ENCODE measurements at regions not wholly inside any gene's neighbourhood (a gene's known extent, or its start where the extent isn't known, plus 50 kb on each side); places are given as distances from the start of the nearest gene placed in this dataset.

DNA sequence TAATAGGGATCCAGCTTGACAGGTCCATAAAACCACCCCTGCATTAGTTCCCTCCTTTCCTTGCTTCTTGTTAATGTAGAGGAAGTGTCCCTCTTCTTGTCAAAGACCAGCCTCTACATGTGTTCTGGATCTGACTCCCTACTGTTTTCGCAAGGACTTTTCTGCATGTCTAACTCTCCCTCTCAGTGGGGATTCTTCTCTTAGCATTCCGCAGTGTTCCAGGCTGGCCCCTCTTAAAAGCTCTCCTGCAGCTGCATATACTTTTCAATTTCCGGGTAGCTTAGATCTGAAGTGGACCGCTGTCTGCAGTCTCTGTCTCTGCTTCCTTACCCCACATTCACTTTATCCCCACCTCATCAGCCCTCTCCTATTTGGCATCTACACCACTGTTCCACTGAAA is 96.1 kb upstream of the MAN1A1 start:
- TF ChIP-seq EP300 (IDR thresholded peaks at IDR 0.05): no peak
- TF ChIP-seq POLR2A (IDR thresholded peaks at IDR 0.05): no peak
- TF ChIP-seq, protein P1, sequence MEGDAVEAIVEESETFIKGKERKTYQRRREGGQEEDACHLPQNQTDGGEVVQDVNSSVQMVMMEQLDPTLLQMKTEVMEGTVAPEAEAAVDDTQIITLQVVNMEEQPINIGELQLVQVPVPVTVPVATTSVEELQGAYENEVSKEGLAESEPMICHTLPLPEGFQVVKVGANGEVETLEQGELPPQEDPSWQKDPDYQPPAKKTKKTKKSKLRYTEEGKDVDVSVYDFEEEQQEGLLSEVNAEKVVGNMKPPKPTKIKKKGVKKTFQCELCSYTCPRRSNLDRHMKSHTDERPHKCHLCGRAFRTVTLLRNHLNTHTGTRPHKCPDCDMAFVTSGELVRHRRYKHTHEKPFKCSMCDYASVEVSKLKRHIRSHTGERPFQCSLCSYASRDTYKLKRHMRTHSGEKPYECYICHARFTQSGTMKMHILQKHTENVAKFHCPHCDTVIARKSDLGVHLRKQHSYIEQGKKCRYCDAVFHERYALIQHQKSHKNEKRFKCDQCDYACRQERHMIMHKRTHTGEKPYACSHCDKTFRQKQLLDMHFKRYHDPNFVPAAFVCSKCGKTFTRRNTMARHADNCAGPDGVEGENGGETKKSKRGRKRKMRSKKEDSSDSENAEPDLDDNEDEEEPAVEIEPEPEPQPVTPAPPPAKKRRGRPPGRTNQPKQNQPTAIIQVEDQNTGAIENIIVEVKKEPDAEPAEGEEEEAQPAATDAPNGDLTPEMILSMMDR (IDR thresholded peaks at IDR 0.05): no peak
- WGBS, 2 donors: 90 to 97% methylated on average over 4 of the region's 4 CpGs
- Histone ChIP-seq H3K4me1 (peaks cover 0 to 28% (median 9%) of the 10 kb centered on the region in 4 donors), H3K9me3 (no peaks in the 10 kb centered on the region), H3K4me3 (no peak overlapping the region), H3K27ac (peak overlapping the region in 1 of 4 donors; percentile 75), H3K36me3 (no peaks in the 10 kb centered on the region), H3K27me3 (no peaks in the 10 kb centered on the region)
- no peak for DNase-seq (ENCODE audit: low spot score in 2 of 2)

DNA sequence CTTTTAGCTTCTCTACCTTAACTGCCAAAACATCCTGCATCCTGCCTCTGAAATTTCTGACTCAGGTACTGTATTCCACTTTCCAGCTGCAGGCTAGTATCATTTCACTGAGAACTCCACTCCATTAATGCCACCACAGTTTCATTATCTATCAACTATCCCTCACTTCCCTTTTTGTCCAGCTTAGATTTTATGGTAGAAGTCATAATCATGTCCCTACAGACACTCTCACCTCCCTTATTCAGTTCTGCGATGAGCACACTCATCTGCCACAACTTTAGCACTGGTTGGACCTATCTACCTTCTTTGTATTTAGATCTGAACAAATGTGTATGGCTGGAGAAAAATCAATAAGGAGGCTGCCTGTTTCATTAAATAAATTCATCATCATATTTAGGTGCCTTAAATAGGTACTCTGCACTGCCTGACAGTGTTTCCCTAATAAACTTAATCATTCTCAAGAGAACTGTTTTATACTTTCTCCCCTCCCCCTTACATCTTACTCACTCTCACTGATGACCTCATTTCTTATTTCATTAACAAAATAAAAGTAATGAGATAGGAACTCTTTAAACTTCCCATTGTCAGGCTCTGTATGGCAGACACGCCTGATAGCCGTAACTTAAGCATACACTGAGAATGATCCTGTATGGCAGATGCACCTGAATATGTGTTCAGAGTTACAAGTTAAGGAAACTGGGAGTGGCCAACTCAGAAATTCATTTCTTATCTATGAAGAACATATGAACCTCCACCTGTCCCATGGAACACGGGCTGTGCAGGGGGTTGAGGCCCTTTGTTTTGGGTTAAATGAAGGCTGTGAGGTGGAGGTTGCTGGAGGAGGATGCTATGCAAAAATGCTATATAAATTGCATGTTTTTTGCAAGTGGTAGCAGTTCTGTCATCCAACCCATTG is 95.3 kb upstream of the MAN1A1 start:
- no peak for DNase-seq (ENCODE audit: low spot score in 2 of 2)
- Histone ChIP-seq H3K9me3 (no peaks in the 10 kb centered on the region), H3K4me1 (peaks cover 0 to 24% (median 9%) of the 10 kb centered on the region in 4 donors), H3K27ac (peak overlapping the region in 1 of 4 donors; percentile 5), H3K4me3 (no peak overlapping the region), H3K36me3 (no peaks in the 10 kb centered on the region), H3K27me3 (no peaks in the 10 kb centered on the region)
- no peak for TF ChIP-seq POLR2A (IDR thresholded peaks at IDR 0.05)
- no peak for TF ChIP-seq EP300 (IDR thresholded peaks at IDR 0.05)
- TF ChIP-seq, protein P1 (IDR thresholded peaks at IDR 0.05): no peak
- 81 to 96% methylated on average over 4 of the region's 4 CpGs for WGBS, 2 donors

DNA sequence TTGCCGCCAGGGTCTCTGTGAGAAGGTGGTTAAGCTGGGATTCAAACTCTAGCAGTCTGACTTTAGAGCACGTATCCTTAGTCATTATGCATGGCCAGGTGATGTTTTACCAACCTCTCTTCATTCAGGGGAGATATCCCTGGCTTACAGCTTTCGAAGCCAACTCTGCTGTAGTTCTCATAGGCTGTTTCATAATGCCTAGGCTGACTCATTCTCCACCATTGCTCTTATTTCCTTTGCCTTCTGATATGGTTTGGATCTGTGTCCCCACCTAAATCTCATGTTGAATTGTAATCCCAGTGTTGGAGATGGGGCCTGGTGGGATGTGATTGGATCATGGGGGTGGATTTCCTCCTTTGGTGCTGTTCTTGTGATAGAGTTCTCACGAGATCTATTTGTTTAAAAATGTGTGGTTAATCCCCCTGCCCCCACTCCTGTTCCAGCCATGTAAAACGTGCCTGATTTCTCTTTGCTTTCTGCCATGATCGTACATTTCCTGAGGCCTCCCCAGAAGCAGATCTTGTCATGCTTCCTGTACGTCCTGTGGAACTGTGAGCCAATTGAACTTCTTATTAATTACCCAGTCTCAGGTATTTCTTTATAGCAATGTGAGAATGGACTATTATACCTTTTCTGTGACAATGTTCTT is 94.6 kb upstream of the MAN1A1 start:
- no peaks in the 10 kb centered on the region for H3K27me3 ChIP-seq
- TF ChIP-seq, protein P1 (IDR thresholded peaks at IDR 0.05): no peak
- TF ChIP-seq EP300 (IDR thresholded peaks at IDR 0.05) (no peak), POLR2A (IDR thresholded peaks at IDR 0.05) (no peak)
- H3K9me3 ChIP-seq: no peaks in the 10 kb centered on the region
- no peak overlapping the region for H3K4me3 ChIP-seq
- WGBS, 2 donors: 82 to 87% methylated on average over 7 of the region's 7 CpGs
- H3K36me3 ChIP-seq: no peaks in the 10 kb centered on the region
- no peak for DNase-seq (ENCODE audit: low spot score in 2 of 2)
- H3K4me1 ChIP-seq: peaks cover 0 to 24% (median 9%) of the 10 kb centered on the region in 4 donors
- H3K27ac ChIP-seq: peak overlapping the region in 2 of 4 donors; percentile 5 to 32

DNA sequence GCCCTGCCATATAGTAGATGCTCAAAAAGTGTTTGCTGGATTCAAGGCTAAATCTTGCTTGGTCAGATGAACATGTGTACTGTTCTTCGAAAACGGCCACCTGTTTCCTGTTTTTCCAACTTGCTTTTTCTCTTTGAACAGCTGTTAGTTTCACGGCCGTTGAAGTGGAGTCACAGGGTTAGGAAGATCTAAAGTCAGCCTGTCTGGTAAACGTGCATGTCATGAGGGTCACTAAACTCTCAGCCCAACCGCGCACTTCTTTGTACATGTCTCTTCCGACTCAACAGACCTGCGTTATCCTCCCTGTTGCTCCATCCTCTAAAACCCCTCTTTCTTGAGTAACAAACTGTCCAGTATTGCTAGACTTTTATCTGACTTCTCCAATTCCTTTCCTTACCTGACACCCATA is 93.2 kb upstream of the MAN1A1 start:
- H3K9me3 ChIP-seq: no peaks in the 10 kb centered on the region
- peaks cover 0 to 24% (median 9%) of the 10 kb centered on the region in 4 donors for H3K4me1 ChIP-seq
- DNase-seq (ENCODE audit: low spot score in 2 of 2): peak in 1 of 2 donors; percentile 45
- TF ChIP-seq POLR2A (IDR thresholded peaks at IDR 0.05): no peak
- TF ChIP-seq EP300 (IDR thresholded peaks at IDR 0.05): peak; percentile 73 to 85
- H3K27me3 ChIP-seq: no peaks in the 10 kb centered on the region
- H3K36me3 ChIP-seq: no peaks in the 10 kb centered on the region
- peak overlapping the region in 3 of 4 donors; percentile 6 to 22 (median 6) for H3K27ac ChIP-seq
- H3K4me3 ChIP-seq: no peak overlapping the region
- WGBS, 2 donors: 57 to 58% methylated on average over 9 of the region's 9 CpGs

DNA sequence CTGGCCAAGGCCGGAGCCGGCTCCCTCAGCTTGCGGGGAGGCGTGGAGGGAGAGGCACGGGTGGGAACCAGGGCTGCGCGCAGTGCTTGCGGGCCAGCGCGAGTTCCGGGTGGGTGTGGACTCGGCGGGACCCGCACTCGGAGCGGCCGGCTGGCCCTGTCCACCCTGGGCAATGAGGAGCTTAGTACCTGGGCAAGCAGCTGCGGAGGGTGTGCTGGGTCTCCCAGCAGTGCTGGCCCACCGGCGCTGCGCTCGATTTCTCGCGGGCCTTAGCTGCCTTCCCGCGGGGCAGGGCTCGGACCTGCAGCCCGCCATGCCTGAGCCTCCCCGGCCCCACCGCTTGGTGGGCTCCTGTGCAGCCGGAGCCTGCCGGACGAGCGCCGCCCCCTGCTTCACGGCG is 91.4 kb upstream of the MAN1A1 start:
- no peak overlapping the region for H3K4me3 ChIP-seq
- no peak for DNase-seq (ENCODE audit: low spot score in 2 of 2)
- peaks cover 0 to 8% (median 4%) of the 10 kb centered on the region in 4 donors for H3K4me1 ChIP-seq
- H3K9me3 ChIP-seq: no peaks in the 10 kb centered on the region
- TF ChIP-seq POLR2A (IDR thresholded peaks at IDR 0.05) (no peak), EP300 (IDR thresholded peaks at IDR 0.05) (no peak)
- TF ChIP-seq, protein P1 (IDR thresholded peaks at IDR 0.05): no peak
- WGBS, 2 donors: 97 to 98% methylated on average over 34 of the region's 37 CpGs
- H3K27me3 ChIP-seq: no peaks in the 10 kb centered on the region
- no peaks in the 10 kb centered on the region for H3K36me3 ChIP-seq
- H3K27ac ChIP-seq: no peak overlapping the region

Measured in tibial nerve (tissue), 4 donors.